SK-N-MC (cell line): ENCODE measurements at regions not wholly inside any gene's neighbourhood (a gene's known extent, or its start where the extent isn't known, plus 50 kb on each side); places are given as distances from the start of the nearest gene placed in this dataset.

Experiments
- EZH2 ChIP-seq: fragments of 200-600 bp; sonication (generic); IDR thresholded peaks from one replicate; pipeline ENCODE4 v1.6.1; 2017; ENCODE audit warnings: antibody characterized with exemption
- POLR2AphosphoS5 ChIP-seq: IDR thresholded peaks from 2 replicates; pipeline ENCODE4 v1.6.1; 2012; ENCODE audit warnings: mild to moderate bottlenecking, low read depth, low read length, borderline replicate concordance

GRCh38 chr1:78722947-78723346 is 73.3 kb downstream of the IFI44 start:
- TF ChIP-seq EZH2 (no peak), POLR2AphosphoS5 (no peak)
